Activated CD4-positive, alpha-beta T cell treated with anti-CD3 and anti-CD28 coated beads, Interleukin-2, amount 10 ng/mL, durations not matched to agents 7 days and 5 days (primary cell): ENCODE measurements at regions not wholly inside any gene's neighbourhood (a gene's known extent, or its start where the extent isn't known, plus 50 kb on each side); places are given as distances from the start of the nearest gene placed in this dataset.
"Not testable (repeated sequence)": the region's sequence is repeated elsewhere in the genome, so short reads cannot be mapped to it uniquely, and the experiment has no call there.

ENCODE experiments used
- CTCF ChIA-PET: fragments of 350-600 bp; sonication (Branson Sonifier 250); formaldehyde crosslinking; loops from one replicate; lab custom pipeline; 2021; ENCODE audit warnings: antibody characterized with exemption; lab: Charles Lee
- POLR2A ChIA-PET: fragments of 350-600 bp; sonication (Branson Sonifier 250); formaldehyde crosslinking; loops from one replicate; lab custom pipeline; 2021; ENCODE audit warnings: antibody characterized with exemption; lab: Charles Lee
- DNase-seq: peaks from one replicate; pipeline ENCODE4 v3.0.0-alpha.2; 2020
- H3K27ac Mint-ChIP-seq: one replicate; pipeline ENCODE4 v1.8.0; 2021; ENCODE audit warnings: mild to moderate bottlenecking, moderate library complexity, mixed read lengths
- H3K27me3 Mint-ChIP-seq: one replicate; pipeline ENCODE4 v1.8.0; 2021; ENCODE audit warnings: mixed read lengths
- H3K36me3 Mint-ChIP-seq: one replicate; pipeline ENCODE4 v1.8.0; 2021; ENCODE audit warnings: low read depth, mixed read lengths
- H3K4me1 Mint-ChIP-seq: one replicate; pipeline ENCODE4 v1.8.0; 2021; ENCODE audit warnings: mixed read lengths
- H3K4me3 Mint-ChIP-seq: one replicate; pipeline ENCODE4 v1.8.0; 2021; ENCODE audit warnings: mild to moderate bottlenecking, moderate library complexity, mixed read lengths
- H3K9me3 Mint-ChIP-seq: one replicate; pipeline ENCODE4 v1.8.0; 2021; ENCODE audit warnings: mixed read lengths

- no peaks in the 10 kb centered on the region for H3K9me3 Mint-ChIP-seq
- ChIA-PET CTCF (no interaction called here), POLR2A (no interaction called here)
- H3K4me3 Mint-ChIP-seq: no peak overlapping the region
- no peak overlapping the region for H3K27ac Mint-ChIP-seq
- no peaks in the 10 kb centered on the region for H3K27me3 Mint-ChIP-seq
- H3K4me1 Mint-ChIP-seq: no peaks in the 10 kb centered on the region
- DNase-seq: no peak
- H3K36me3 Mint-ChIP-seq: no peaks in the 10 kb centered on the region
These were observed 1665.8 kb upstream of the FLRT2 start for GRCh38 chr14:83864106-83864505.

- Mint-ChIP-seq H3K4me3 (no peak overlapping the region), H3K4me1 (no peaks in the 10 kb centered on the region), H3K9me3 (no peaks in the 10 kb centered on the region), H3K27ac (no peak overlapping the region), H3K27me3 (no peaks in the 10 kb centered on the region), H3K36me3 (no peaks in the 10 kb centered on the region)
- ChIA-PET POLR2A (no interaction called here), CTCF (no interaction called here)
- DNase-seq: no peak
These were observed 1662.2 kb upstream of the FLRT2 start for GRCh38 chr14:83867566-83868225.

DNA sequence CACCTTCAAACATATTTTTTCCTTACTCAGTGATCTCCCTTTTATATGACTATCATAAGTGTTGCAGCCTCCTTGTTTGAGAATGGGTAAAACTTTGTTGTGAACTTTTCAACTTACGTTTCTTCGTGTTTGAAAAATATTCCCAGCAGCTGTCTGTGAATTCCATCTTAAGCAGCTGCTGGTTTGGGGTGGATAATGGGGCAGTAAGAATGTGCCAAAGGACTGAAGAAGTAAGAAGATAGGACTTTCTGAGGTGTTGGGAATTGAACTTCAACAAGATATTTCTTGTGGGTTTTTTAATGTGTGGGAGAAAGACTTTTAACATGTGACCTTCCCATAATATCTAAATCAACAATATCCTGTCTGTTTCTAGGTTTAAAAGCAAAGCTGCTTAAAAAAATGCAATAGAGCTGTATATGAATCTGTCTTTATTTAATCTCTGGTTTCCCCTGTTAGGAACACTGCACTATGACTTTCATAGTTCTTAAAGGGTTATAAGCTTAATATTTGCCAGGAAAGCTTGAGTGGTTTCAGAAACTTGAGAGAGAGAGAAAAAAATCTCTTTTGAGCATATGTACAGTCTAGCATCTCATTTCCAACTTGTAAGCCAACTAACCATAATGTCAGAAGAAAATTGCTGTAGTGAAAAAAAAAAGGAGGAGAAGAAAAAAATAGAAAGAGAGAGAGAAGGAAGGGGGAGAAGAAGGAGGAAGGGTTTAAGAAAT is 1659.2 kb upstream of the FLRT2 start:
- Mint-ChIP-seq H3K4me1 (no peaks in the 10 kb centered on the region), H3K27ac (no peak overlapping the region), H3K4me3 (no peak overlapping the region), H3K36me3 (no peaks in the 10 kb centered on the region), H3K27me3 (no peaks in the 10 kb centered on the region), H3K9me3 (peaks cover 2% of the 10 kb centered on the region)
- ChIA-PET CTCF (interaction anchor here (0.7 kb wide), 1 partner anchor 1687 kb away, joined by 4 read pairs; no protein-coding TSS in a partner anchor), POLR2A (no interaction called here)
- DNase-seq: no peak

DNA sequence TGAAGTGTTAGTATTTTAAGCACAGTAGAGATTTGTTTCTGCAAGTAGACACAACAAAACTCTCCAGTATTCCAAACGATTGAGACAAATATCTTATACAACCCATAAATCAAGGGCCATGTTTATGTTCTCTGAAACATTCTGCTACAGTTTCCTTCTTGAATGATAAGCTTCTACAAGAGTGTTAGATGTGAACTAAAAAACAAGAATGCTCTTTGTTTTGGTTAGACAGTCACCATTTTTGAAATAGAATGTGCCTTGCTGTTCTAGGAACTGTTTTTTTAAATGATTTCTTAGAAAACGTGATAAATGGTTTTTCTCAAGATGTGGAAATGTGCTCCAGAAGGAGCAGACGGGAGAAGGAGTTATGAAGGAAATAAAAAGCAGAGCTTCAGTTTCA is 1656.3 kb upstream of the FLRT2 start:
- Mint-ChIP-seq H3K27ac (no peak overlapping the region), H3K4me1 (no peaks in the 10 kb centered on the region), H3K36me3 (no peaks in the 10 kb centered on the region), H3K4me3 (no peak overlapping the region), H3K9me3 (peaks cover 4% of the 10 kb centered on the region), H3K27me3 (no peaks in the 10 kb centered on the region)
- POLR2A ChIA-PET: no interaction called here
- CTCF ChIA-PET: no interaction called here
- no peak for DNase-seq

DNA sequence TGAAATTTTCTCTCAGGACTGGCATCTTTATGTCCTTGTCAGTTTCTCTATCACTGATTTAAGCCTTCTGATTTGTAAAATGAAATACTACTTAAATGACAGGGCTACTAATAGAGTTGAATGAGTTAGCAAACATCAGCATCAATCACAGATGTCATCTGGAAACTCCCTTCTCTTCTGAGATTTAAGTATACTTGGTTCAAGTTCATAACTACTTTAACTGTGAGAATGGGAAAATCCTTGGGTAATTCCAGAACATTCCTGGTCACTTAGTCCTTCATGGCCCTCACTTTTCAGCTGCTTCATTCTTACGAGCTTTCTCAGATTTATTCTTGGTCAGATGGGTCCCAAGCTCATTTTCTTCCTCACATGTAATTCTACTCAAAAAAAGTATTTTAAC is 1655.3 kb upstream of the FLRT2 start:
- Mint-ChIP-seq H3K4me1 (no peaks in the 10 kb centered on the region), H3K27ac (no peak overlapping the region), H3K9me3 (peaks cover 4% of the 10 kb centered on the region), H3K36me3 (no peaks in the 10 kb centered on the region), H3K4me3 (no peak overlapping the region), H3K27me3 (no peaks in the 10 kb centered on the region)
- ChIA-PET CTCF (no interaction called here), POLR2A (no interaction called here)
- no peak for DNase-seq

DNA sequence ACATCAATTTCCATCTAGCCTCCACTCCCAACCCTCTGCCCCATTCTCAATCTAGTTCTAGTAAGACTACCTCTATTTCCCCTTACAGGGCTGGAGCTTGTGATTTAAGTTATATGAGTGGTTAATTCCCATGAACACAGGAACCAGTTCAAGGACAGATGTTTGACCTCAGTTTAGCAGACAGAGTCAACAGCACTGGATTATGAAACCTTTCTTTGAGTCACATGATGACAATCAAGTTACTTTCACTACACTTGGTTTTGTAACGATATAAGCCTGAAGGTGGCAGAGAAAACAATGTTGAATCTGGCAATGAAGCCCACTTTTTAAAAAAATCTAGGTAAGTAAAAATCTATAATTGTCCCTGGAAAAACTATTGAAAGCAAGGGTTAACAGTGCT is 1646.2 kb upstream of the FLRT2 start:
- no peaks in the 10 kb centered on the region for H3K27me3 Mint-ChIP-seq

GRCh38 chr14:83885837-83886293 is 1644.1 kb upstream of the FLRT2 start:
- ChIA-PET CTCF (no interaction called here), POLR2A (no interaction called here)
- H3K27ac Mint-ChIP-seq: no peak overlapping the region
- no peaks in the 10 kb centered on the region for H3K36me3 Mint-ChIP-seq
- no peak for DNase-seq
- H3K9me3 Mint-ChIP-seq: peaks cover 5% of the 10 kb centered on the region
- H3K27me3 Mint-ChIP-seq: no peaks in the 10 kb centered on the region
- no peaks in the 10 kb centered on the region for H3K4me1 Mint-ChIP-seq
- H3K4me3 Mint-ChIP-seq: no peak overlapping the region

More for the DNA sequence above, 1646.2 kb upstream of the FLRT2 start:
- no peak overlapping the region for H3K4me3 Mint-ChIP-seq
- peaks cover 10% of the 10 kb centered on the region for H3K9me3 Mint-ChIP-seq
- no peak overlapping the region for H3K27ac Mint-ChIP-seq
- no peaks in the 10 kb centered on the region for H3K4me1 Mint-ChIP-seq
- POLR2A ChIA-PET: no interaction called here
- CTCF ChIA-PET: no interaction called here
- no peaks in the 10 kb centered on the region for H3K36me3 Mint-ChIP-seq
- no peak for DNase-seq

- no peaks in the 10 kb centered on the region for H3K9me3 Mint-ChIP-seq
- no peaks in the 10 kb centered on the region for H3K4me1 Mint-ChIP-seq
- ChIA-PET CTCF (no interaction called here), POLR2A (no interaction called here)
- no peak overlapping the region for H3K4me3 Mint-ChIP-seq
- H3K27ac Mint-ChIP-seq: no peak overlapping the region
- H3K36me3 Mint-ChIP-seq: no peaks in the 10 kb centered on the region
- H3K27me3 Mint-ChIP-seq: no peaks in the 10 kb centered on the region
- no peak for DNase-seq
These were observed 1642.1 kb upstream of the FLRT2 start for GRCh38 chr14:83887866-83888265.

DNA sequence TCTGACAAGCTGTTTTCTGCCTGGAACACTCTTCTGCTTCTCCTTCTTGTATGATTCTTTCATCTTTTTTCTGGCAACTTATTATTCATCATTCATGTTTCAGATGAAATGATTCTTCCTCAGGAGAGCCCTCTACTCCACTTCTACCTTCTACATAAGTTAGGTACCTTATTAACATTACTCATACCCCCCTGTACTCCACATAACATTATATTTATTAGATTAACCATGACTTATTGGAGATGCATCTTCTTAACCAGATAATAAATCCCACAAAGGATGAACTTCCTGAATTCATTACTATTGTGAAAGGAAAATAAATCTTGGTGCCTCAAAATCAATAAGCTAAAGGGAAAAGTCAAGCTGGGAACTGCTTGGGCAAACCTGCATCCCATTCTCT is 1636.5 kb upstream of the FLRT2 start:
- no peaks in the 10 kb centered on the region for H3K4me1 Mint-ChIP-seq
- no peaks in the 10 kb centered on the region for H3K36me3 Mint-ChIP-seq
- no peaks in the 10 kb centered on the region for H3K27me3 Mint-ChIP-seq
- H3K9me3 Mint-ChIP-seq: peaks cover 4% of the 10 kb centered on the region
- POLR2A ChIA-PET: no interaction called here
- DNase-seq: no peak
- no peak overlapping the region for H3K4me3 Mint-ChIP-seq
- CTCF ChIA-PET: no interaction called here
- H3K27ac Mint-ChIP-seq: no peak overlapping the region

DNA sequence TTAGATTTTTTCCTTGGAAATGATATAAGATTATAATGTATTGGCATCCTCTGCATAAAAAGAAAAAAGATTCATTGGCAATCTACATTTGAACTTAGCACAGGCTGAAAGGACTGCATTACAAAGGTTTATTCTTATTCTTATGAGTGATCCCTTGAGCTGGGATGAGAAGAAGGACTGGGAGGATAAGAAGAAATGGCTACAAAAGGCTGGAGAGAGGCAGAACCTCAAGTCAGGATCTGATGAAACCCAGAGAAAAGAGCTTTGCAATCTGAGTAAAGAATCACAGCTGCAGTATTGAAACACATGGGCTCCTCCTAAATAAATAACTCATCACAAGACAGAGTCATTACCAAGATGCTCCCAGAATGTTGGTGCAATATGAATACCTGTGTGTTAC is 1635.4 kb upstream of the FLRT2 start:
- H3K27me3 Mint-ChIP-seq: no peaks in the 10 kb centered on the region
- no peaks in the 10 kb centered on the region for H3K4me1 Mint-ChIP-seq
- ChIA-PET CTCF (no interaction called here), POLR2A (no interaction called here)
- no peak for DNase-seq
- peaks cover 4% of the 10 kb centered on the region for H3K9me3 Mint-ChIP-seq
- no peaks in the 10 kb centered on the region for H3K36me3 Mint-ChIP-seq
- H3K4me3 Mint-ChIP-seq: no peak overlapping the region
- no peak overlapping the region for H3K27ac Mint-ChIP-seq

GRCh38 chr14:83898558-83898957 is 1631.4 kb upstream of the FLRT2 start:
- H3K9me3 Mint-ChIP-seq: not testable (repeated sequence)

DNA sequence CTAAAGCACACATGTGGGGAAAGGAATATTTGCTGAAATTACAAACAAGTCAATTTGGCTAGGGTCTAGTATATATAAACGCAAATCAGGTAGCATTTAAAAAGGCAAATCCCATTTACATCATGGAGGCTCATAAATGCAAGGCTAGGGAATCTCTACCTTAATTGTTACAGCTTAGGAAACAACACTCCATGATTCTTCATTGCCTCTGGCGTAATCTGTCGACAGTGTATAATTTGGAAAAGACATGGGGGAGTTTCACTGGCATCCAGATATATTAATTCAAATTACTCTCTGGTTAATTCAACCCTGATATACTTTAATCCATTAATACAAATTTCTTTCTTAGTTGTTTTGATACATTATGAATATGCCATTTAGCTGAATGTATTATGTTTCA is 1630.2 kb upstream of the FLRT2 start:
- CTCF ChIA-PET: no interaction called here
- DNase-seq: no peak
- no peaks in the 10 kb centered on the region for H3K4me1 Mint-ChIP-seq
- H3K36me3 Mint-ChIP-seq: no peaks in the 10 kb centered on the region
- H3K4me3 Mint-ChIP-seq: no peak overlapping the region
- H3K27me3 Mint-ChIP-seq: no peaks in the 10 kb centered on the region
- H3K27ac Mint-ChIP-seq: no peak overlapping the region
- POLR2A ChIA-PET: no interaction called here
- peaks cover 3% of the 10 kb centered on the region for H3K9me3 Mint-ChIP-seq

More at GRCh38 chr14:83898558-83898957, 1631.4 kb upstream of the FLRT2 start:
- CTCF ChIA-PET, H3K36me3 Mint-ChIP-seq, DNase-seq, POLR2A ChIA-PET, H3K27ac Mint-ChIP-seq, H3K4me1 Mint-ChIP-seq, H3K4me3 Mint-ChIP-seq, H3K27me3 Mint-ChIP-seq: not testable (repeated sequence)

DNA sequence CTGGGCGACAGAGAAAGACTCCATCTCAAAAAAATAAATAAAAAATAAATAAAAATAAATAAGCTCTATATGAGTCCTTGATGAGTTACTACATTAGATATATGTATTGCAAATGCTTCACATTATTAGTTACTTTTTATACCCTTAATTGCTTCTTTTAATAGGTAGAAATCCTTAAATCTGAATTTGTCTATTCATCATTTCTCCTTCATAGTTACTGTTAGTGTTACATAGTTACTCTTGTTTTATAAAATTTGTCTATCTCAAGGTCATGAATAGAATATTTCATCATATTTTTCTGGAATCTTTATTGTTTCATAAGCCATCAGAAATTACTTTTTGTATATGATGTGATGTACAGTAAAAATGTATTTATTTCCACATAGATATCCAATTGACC is 1624.8 kb upstream of the FLRT2 start:
- POLR2A ChIA-PET: no interaction called here

More for the DNA sequence above, 1624.8 kb upstream of the FLRT2 start:
- Mint-ChIP-seq H3K36me3 (no peaks in the 10 kb centered on the region), H3K4me1 (no peaks in the 10 kb centered on the region), H3K27me3 (no peaks in the 10 kb centered on the region), H3K27ac (no peak overlapping the region), H3K9me3 (peaks cover 12% of the 10 kb centered on the region), H3K4me3 (no peak overlapping the region)
- no peak for DNase-seq
- CTCF ChIA-PET: interaction anchor here (0.7 kb wide), 1 partner anchor 8 kb away, joined by 3 read pairs; no protein-coding TSS in a partner anchor
